Type B pancreatic cell (in vitro differentiated cells): ENCODE measurements at regions not wholly inside any gene's neighbourhood (a gene's known extent, or its start where the extent isn't known, plus 50 kb on each side); places are given as distances from the start of the nearest gene placed in this dataset.

Experiments
- DNase-seq: peaks from one replicate; pipeline ENCODE4 v3.0.0; 2021; ENCODE audit warnings: mixed read lengths; ENCODE audit not compliant: unreplicated experiment; ENCODE audit errors: extremely low spot score
- H3K27ac Mint-ChIP-seq: 2 replicates; pipeline ENCODE4 v1.8.0; 2021; ENCODE audit warnings: mild to moderate bottlenecking, mixed read lengths
- H3K27me3 Mint-ChIP-seq: 2 replicates; pipeline ENCODE4 v1.8.0; 2021; ENCODE audit warnings: mixed read lengths
- H3K36me3 Mint-ChIP-seq: 2 replicates; pipeline ENCODE4 v1.8.0; 2021; ENCODE audit warnings: mixed read lengths
- H3K4me1 Mint-ChIP-seq: one replicate; pipeline ENCODE4 v1.8.0; 2021; ENCODE audit warnings: mixed read lengths; ENCODE audit not compliant: unreplicated experiment
- H3K4me3 Mint-ChIP-seq: 2 replicates; pipeline ENCODE4 v1.8.0; 2021; ENCODE audit warnings: mild to moderate bottlenecking, mixed read lengths
- H3K9me3 Mint-ChIP-seq: 2 replicates; pipeline ENCODE4 v1.8.0; 2021; ENCODE audit warnings: mixed read lengths
- TF ChIP-seq, protein P1 (sequence below): fragments of 200-600 bp; sonication (generic); conservative IDR thresholded peaks from 2 replicates; pipeline ENCODE4 v1.5.0; 2021; ENCODE audit warnings: antibody characterized with exemption, mild to moderate bottlenecking

DNA sequence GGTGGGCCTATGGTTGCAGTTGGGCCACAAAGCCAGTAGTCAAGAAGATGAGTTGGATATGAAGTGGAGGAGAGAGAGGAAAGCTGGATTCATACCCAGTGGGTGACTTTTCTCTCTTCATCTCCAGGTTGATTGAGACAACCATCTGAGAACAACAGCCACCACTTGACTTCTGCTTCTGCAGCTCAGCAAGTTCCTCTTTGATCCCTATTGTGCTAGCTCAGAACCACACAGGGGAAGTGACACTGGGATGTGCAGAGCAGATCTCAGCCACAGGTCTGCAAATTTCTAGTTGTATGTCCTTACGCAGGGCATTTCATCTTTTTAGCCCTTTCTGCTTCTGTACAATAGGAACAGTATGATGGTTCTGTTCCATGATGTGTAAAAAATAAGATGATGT is 459.2 kb upstream of the ARRDC4 start:
- no peak for DNase-seq
- no peaks in the 10 kb centered on the region for H3K4me1 Mint-ChIP-seq
- no peaks in the 10 kb centered on the region for H3K36me3 Mint-ChIP-seq
- no peak overlapping the region for H3K4me3 Mint-ChIP-seq
- no peak overlapping the region for H3K27ac Mint-ChIP-seq
- peaks cover 7% of the 10 kb centered on the region for H3K9me3 Mint-ChIP-seq
- TF ChIP-seq, protein P1, sequence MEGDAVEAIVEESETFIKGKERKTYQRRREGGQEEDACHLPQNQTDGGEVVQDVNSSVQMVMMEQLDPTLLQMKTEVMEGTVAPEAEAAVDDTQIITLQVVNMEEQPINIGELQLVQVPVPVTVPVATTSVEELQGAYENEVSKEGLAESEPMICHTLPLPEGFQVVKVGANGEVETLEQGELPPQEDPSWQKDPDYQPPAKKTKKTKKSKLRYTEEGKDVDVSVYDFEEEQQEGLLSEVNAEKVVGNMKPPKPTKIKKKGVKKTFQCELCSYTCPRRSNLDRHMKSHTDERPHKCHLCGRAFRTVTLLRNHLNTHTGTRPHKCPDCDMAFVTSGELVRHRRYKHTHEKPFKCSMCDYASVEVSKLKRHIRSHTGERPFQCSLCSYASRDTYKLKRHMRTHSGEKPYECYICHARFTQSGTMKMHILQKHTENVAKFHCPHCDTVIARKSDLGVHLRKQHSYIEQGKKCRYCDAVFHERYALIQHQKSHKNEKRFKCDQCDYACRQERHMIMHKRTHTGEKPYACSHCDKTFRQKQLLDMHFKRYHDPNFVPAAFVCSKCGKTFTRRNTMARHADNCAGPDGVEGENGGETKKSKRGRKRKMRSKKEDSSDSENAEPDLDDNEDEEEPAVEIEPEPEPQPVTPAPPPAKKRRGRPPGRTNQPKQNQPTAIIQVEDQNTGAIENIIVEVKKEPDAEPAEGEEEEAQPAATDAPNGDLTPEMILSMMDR, result no peak
- peaks cover 2% of the 10 kb centered on the region for H3K27me3 Mint-ChIP-seq

DNA sequence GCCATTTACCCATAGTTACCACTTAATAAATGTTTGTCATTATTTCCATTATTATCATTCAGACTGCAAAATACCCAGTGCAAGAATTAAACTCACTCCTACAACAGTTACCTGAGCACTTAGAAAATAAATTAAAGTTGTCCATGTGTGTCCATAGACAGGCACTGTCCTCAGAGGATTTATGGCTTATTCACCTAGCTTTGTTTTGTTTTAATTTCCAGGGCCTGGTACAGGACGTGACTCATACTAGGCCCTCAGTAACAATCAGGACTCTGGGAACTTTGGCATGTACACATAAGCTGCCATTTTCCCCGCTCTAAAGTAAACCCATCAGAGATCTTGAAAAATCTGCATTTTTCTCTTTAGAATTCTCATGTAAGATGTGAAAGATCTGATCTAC is 458.5 kb upstream of the ARRDC4 start:
- TF ChIP-seq, protein P1, result no peak
- Mint-ChIP-seq H3K36me3 (no peaks in the 10 kb centered on the region), H3K27ac (no peak overlapping the region), H3K4me3 (no peak overlapping the region), H3K9me3 (peaks cover 7% of the 10 kb centered on the region), H3K27me3 (peaks cover 2% of the 10 kb centered on the region), H3K4me1 (no peaks in the 10 kb centered on the region)
- DNase-seq, result no peak

DNA sequence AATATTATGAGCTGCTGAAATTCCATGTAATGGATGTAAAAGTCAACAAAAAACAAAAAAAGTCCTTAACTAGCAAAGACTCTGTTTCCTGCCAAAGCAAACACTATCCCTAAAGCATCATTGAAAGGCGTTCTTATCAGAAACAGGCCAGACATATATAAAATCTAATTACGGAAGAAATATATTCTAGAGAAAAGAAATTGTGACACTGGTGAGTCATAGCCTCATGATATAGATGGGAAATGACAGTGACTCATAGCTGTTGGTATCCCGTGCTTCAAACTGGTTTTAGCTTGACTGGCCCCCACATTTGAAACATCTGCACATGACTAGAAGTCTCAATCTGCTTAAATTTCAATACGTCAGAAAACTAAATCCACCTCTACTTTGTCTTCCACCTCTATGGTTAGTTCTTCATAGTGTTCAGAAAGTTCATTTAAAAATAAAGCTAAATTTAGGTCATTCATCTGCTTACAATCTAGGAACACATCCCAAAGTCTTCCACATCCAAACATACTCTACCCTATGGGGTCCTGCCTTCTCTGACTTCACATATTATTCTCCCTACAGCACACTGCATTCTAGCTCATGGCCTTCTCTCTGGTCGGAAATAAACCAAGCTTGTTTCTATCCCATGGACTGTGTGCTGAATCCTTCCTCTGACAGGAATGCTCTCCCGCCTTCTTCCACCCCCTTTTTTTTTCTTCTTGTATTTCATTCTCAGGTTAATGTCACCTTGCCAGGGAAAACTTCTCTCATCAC is 456.3 kb upstream of the ARRDC4 start:
- Mint-ChIP-seq H3K9me3 (peaks cover 7% of the 10 kb centered on the region), H3K27me3 (peaks cover 2% of the 10 kb centered on the region), H3K36me3 (no peaks in the 10 kb centered on the region), H3K27ac (no peak overlapping the region), H3K4me1 (no peaks in the 10 kb centered on the region), H3K4me3 (no peak overlapping the region)
- TF ChIP-seq, protein P1, result no peak
- no peak for DNase-seq

DNA sequence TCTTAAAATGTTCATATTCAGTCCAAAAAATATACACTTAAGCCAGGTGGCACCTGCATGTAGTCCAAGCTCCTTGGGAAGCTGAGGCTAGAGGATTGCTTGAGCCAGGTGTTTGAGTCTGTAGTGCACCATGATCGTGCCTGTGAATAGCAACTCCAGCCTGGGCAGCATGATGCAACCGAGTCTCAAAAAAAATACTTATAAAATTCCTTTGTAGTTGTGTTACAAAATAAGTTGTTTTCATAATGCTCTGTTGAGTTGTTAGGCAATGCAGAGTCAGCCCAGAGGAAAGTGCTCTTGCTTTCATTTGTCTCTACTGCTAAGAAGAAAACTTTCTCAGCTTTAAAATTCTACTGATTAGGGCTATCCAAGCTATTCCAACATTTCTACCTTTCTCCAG is 442.8 kb upstream of the ARRDC4 start:
- no peak for DNase-seq
- Mint-ChIP-seq H3K4me3 (no peak overlapping the region), H3K9me3 (no peaks in the 10 kb centered on the region), H3K27me3 (peaks cover 3% of the 10 kb centered on the region), H3K36me3 (no peaks in the 10 kb centered on the region), H3K27ac (no peak overlapping the region), H3K4me1 (peaks cover 10% of the 10 kb centered on the region)
- TF ChIP-seq, protein P1, result no peak

DNA sequence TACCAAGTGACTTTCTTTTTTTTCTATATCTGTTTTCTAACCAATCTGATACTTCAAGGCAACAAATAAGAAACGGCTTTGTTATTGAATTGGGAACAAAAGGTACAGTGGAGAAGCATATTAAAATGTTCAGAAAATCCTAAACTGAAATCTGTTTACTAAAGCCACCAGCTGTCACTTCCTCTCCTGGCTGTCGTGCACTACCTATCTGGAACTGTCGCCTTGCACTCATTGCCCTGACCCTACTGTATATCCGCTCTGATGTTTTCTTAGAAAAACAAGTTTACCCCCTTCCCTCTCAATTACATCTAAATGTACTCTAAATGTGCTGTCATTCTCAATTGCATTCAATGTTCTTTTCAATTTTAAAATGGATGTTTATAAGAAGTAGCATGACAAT is 439.8 kb upstream of the ARRDC4 start:
- no peaks in the 10 kb centered on the region for H3K9me3 Mint-ChIP-seq
- DNase-seq, result no peak
- H3K36me3 Mint-ChIP-seq, result no peaks in the 10 kb centered on the region
- H3K4me3 Mint-ChIP-seq, result no peak overlapping the region
- H3K27ac Mint-ChIP-seq, result no peak overlapping the region
- peaks cover 3% of the 10 kb centered on the region for H3K27me3 Mint-ChIP-seq
- TF ChIP-seq, protein P1, result no peak
- peaks cover 10% of the 10 kb centered on the region for H3K4me1 Mint-ChIP-seq
